ENCODE measurements at regions not wholly inside any gene's neighbourhood (a gene's known extent, or its start where the extent isn't known, plus 50 kb on each side); places are given as distances from the start of the nearest gene placed in this dataset.

GRCh38 chr5:29042152-29042551 lies 2003.8 kb upstream of the CDH9 start:
- Histone ChIP-seq H3K4me3 (no peak overlapping the region), H3K9me3 (no peaks in the 10 kb centered on the region), H3K27ac (no peak overlapping the region), H3K36me3 (no peaks in the 10 kb centered on the region), H3K4me1 (no peaks in the 10 kb centered on the region), H3K27me3 (ENCODE audit: low read depth) (no peaks in the 10 kb centered on the region)
- no peak for ATAC-seq
- intact Hi-C loops (cut with DNase I) = no loop called here
- no peak for DNase-seq
- TF ChIP-seq CTCF (IDR thresholded peaks at IDR 0.05) = no peak

- Histone ChIP-seq H3K9me3 (no peaks in the 10 kb centered on the region), H3K4me3 (no peak overlapping the region), H3K27me3 (ENCODE audit: low read depth) (no peaks in the 10 kb centered on the region), H3K36me3 (no peaks in the 10 kb centered on the region), H3K4me1 (no peaks in the 10 kb centered on the region), H3K27ac (no peak overlapping the region)
- ATAC-seq (no peak), DNase-seq (no peak)
- intact Hi-C loops (cut with DNase I) = no loop called here
- no peak for TF ChIP-seq CTCF (IDR thresholded peaks at IDR 0.05)
Measured at GRCh38 chr5:29040404-29040803, 2002.0 kb upstream of the CDH9 start.

- ATAC-seq (no peak), DNase-seq (no peak)
- intact Hi-C loops (cut with DNase I) = no loop called here
- H3K9me3 ChIP-seq = no peaks in the 10 kb centered on the region
- H3K4me1 ChIP-seq = no peaks in the 10 kb centered on the region
- no peak overlapping the region for H3K4me3 ChIP-seq
- H3K27ac ChIP-seq = no peak overlapping the region
- H3K27me3 ChIP-seq (ENCODE audit: low read depth) = no peaks in the 10 kb centered on the region
- H3K36me3 ChIP-seq = no peaks in the 10 kb centered on the region
- no peak for TF ChIP-seq CTCF (IDR thresholded peaks at IDR 0.05)
Measured at GRCh38 chr5:29039994-29040393, 2001.6 kb upstream of the CDH9 start.

GRCh38 chr5:29037716-29038115 lies 1999.3 kb upstream of the CDH9 start:
- no peak overlapping the region for H3K4me3 ChIP-seq
- DNase-seq (no peak), ATAC-seq (no peak)
- H3K27ac ChIP-seq = no peak overlapping the region
- no peaks in the 10 kb centered on the region for H3K36me3 ChIP-seq
- H3K27me3 ChIP-seq (ENCODE audit: low read depth) = no peaks in the 10 kb centered on the region
- no peak for TF ChIP-seq CTCF (IDR thresholded peaks at IDR 0.05)
- H3K4me1 ChIP-seq = no peaks in the 10 kb centered on the region
- intact Hi-C loops (cut with DNase I) = no loop called here
- H3K9me3 ChIP-seq = no peaks in the 10 kb centered on the region

GRCh38 chr5:29024052-29024451 lies 1985.7 kb upstream of the CDH9 start:
- Histone ChIP-seq H3K4me1 (no peaks in the 10 kb centered on the region), H3K27ac (no peak overlapping the region), H3K36me3 (no peaks in the 10 kb centered on the region), H3K9me3 (no peaks in the 10 kb centered on the region), H3K4me3 (no peak overlapping the region), H3K27me3 (ENCODE audit: low read depth) (no peaks in the 10 kb centered on the region)
- ATAC-seq (no peak), DNase-seq (no peak)
- intact Hi-C loops (cut with DNase I) = no loop called here
- TF ChIP-seq CTCF (IDR thresholded peaks at IDR 0.05) = no peak

GRCh38 chr5:29023541-29023940 lies 1985.2 kb upstream of the CDH9 start:
- no peak overlapping the region for H3K27ac ChIP-seq

More at GRCh38 chr5:29023541-29023940, 1985.2 kb upstream of the CDH9 start:
- H3K36me3 ChIP-seq = no peaks in the 10 kb centered on the region
- TF ChIP-seq CTCF (IDR thresholded peaks at IDR 0.05) = no peak
- DNase-seq (no peak), ATAC-seq (no peak)
- no peaks in the 10 kb centered on the region for H3K4me1 ChIP-seq
- H3K27me3 ChIP-seq (ENCODE audit: low read depth) = no peaks in the 10 kb centered on the region
- intact Hi-C loops (cut with DNase I) = no loop called here
- no peaks in the 10 kb centered on the region for H3K9me3 ChIP-seq
- no peak overlapping the region for H3K4me3 ChIP-seq
